Glutamatergic neuron (in vitro differentiated cells): ENCODE measurements at regions not wholly inside any gene's neighbourhood (a gene's known extent, or its start where the extent isn't known, plus 50 kb on each side); places are given as distances from the start of the nearest gene placed in this dataset.
"Not testable (repeated sequence)": the region's sequence is repeated elsewhere in the genome, so short reads cannot be mapped to it uniquely, and the experiment has no call there.

Experiments
- DNase-seq: peaks from one replicate; pipeline ENCODE4 v3.0.0; 2022
- H3K27ac Mint-ChIP-seq: one replicate; pipeline ENCODE4 v1.8.0; 2020; ENCODE audit warnings: mild to moderate bottlenecking, mixed read lengths, inconsistent platforms; ENCODE audit not compliant: unreplicated experiment
- H3K27me3 Mint-ChIP-seq: one replicate; pipeline ENCODE4 v1.8.0; 2020; ENCODE audit warnings: mild to moderate bottlenecking, moderate library complexity, mixed read lengths, inconsistent platforms; ENCODE audit not compliant: unreplicated experiment
- H3K36me3 Mint-ChIP-seq: one replicate; pipeline ENCODE4 v1.8.0; 2020; ENCODE audit warnings: mild to moderate bottlenecking, mixed read lengths, inconsistent platforms; ENCODE audit not compliant: unreplicated experiment
- H3K4me1 Mint-ChIP-seq: one replicate; pipeline ENCODE4 v1.8.0; 2020; ENCODE audit warnings: mild to moderate bottlenecking, low read depth, mixed read lengths, inconsistent platforms; ENCODE audit not compliant: unreplicated experiment
- H3K4me3 Mint-ChIP-seq: one replicate; pipeline ENCODE4 v1.8.0; 2020; ENCODE audit warnings: mild to moderate bottlenecking, mixed read lengths, inconsistent platforms; ENCODE audit not compliant: unreplicated experiment
- H3K9me3 Mint-ChIP-seq: one replicate; pipeline ENCODE4 v1.8.0; 2020; ENCODE audit warnings: mild to moderate bottlenecking, moderate library complexity, mixed read lengths, inconsistent platforms; ENCODE audit not compliant: unreplicated experiment
- CTCF ChIP-seq: fragments of 200-600 bp; sonication (generic); IDR thresholded peaks from one replicate; pipeline ENCODE4 v1.5.0; 2021; ENCODE audit not compliant: partially characterized antibody, unreplicated experiment

GRCh38 chr13:65314008-65314407 lies 1916.1 kb downstream of the PCDH9 start:
- Mint-ChIP-seq H3K27ac (no peak overlapping the region), H3K27me3 (no peaks in the 10 kb centered on the region), H3K4me1 (no peaks in the 10 kb centered on the region), H3K36me3 (peaks cover 6% of the 10 kb centered on the region), H3K9me3 (peaks cover 6% of the 10 kb centered on the region), H3K4me3 (no peak overlapping the region)
- DNase-seq = no peak
- TF ChIP-seq CTCF = no peak

GRCh38 chr13:65310663-65311328 lies 1919.3 kb downstream of the PCDH9 start:
- H3K9me3 Mint-ChIP-seq = peaks cover 6% of the 10 kb centered on the region
- H3K27ac Mint-ChIP-seq = no peak overlapping the region
- no peak for TF ChIP-seq CTCF
- no peaks in the 10 kb centered on the region for H3K27me3 Mint-ChIP-seq
- no peak overlapping the region for H3K4me3 Mint-ChIP-seq
- H3K4me1 Mint-ChIP-seq = no peaks in the 10 kb centered on the region
- no peak for DNase-seq
- H3K36me3 Mint-ChIP-seq = peaks cover 10% of the 10 kb centered on the region

GRCh38 chr13:65309906-65310305 lies 1920.2 kb downstream of the PCDH9 start:
- H3K27ac Mint-ChIP-seq = no peak overlapping the region
- no peak for DNase-seq
- H3K36me3 Mint-ChIP-seq = peaks cover 10% of the 10 kb centered on the region
- no peak overlapping the region for H3K4me3 Mint-ChIP-seq
- no peaks in the 10 kb centered on the region for H3K27me3 Mint-ChIP-seq
- peaks cover 6% of the 10 kb centered on the region for H3K9me3 Mint-ChIP-seq
- H3K4me1 Mint-ChIP-seq = no peaks in the 10 kb centered on the region
- TF ChIP-seq CTCF = no peak

GRCh38 chr13:65308729-65309128 lies 1921.4 kb downstream of the PCDH9 start:
- H3K4me3 Mint-ChIP-seq, H3K27me3 Mint-ChIP-seq, H3K27ac Mint-ChIP-seq, DNase-seq, H3K9me3 Mint-ChIP-seq, H3K4me1 Mint-ChIP-seq: not testable (repeated sequence)
- H3K36me3 Mint-ChIP-seq = peaks cover 10% of the 10 kb centered on the region

GRCh38 chr13:65307056-65307455 lies 1923.1 kb downstream of the PCDH9 start:
- TF ChIP-seq CTCF = no peak

More at GRCh38 chr13:65307056-65307455, 1923.1 kb downstream of the PCDH9 start:
- peaks cover 6% of the 10 kb centered on the region for H3K9me3 Mint-ChIP-seq
- peaks cover 10% of the 10 kb centered on the region for H3K36me3 Mint-ChIP-seq
- no peaks in the 10 kb centered on the region for H3K4me1 Mint-ChIP-seq
- no peak overlapping the region for H3K4me3 Mint-ChIP-seq
- H3K27me3 Mint-ChIP-seq = no peaks in the 10 kb centered on the region
- H3K27ac Mint-ChIP-seq = no peak overlapping the region
- DNase-seq = no peak
